T-helper 9 cell (primary cell): ENCODE measurements at regions not wholly inside any gene's neighbourhood (a gene's known extent, or its start where the extent isn't known, plus 50 kb on each side); places are given as distances from the start of the nearest gene placed in this dataset.
"Not testable (repeated sequence)": the region's sequence is repeated elsewhere in the genome, so short reads cannot be mapped to it uniquely, and the experiment has no call there.

Source experiments
- DNase-seq: peaks from one replicate; pipeline ENCODE4 v3.0.0-alpha.2; 2020

DNA sequence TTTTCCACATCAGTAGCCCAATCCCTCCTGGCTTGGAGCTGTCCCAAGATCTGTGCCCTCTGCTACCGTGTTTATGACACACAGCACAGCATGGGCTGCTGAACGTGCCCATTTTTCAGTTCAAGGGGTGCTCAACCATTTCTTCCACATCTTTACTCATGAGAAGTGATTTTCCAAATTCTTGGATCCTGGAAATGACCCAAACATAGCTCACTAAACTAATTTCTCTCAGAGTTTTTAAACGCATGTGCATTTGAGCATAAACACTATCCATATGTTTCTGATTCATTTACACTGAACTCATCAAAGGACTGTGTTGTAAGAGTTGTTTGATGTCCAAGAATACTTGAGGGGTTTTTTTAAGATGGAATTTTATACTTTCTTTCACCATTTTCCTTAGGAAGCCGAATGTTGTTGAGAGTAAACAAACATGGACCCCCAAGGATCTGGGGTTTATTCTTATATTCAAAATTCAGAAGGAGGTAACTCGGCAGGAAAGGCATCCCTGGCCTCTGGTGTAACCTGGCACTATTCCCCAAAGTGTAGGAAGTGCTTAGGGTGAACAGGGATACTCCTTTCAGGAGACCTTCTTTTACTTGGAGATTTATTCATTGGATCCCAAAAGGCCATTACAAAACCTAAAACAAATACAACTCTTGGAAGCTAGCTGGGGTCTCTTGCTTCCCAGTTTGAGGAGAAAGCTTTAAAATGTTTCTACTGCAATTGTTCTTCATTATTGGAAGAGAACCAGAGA is 215.0 kb downstream of the BMP4 start:
- DNase-seq = no peak

DNA sequence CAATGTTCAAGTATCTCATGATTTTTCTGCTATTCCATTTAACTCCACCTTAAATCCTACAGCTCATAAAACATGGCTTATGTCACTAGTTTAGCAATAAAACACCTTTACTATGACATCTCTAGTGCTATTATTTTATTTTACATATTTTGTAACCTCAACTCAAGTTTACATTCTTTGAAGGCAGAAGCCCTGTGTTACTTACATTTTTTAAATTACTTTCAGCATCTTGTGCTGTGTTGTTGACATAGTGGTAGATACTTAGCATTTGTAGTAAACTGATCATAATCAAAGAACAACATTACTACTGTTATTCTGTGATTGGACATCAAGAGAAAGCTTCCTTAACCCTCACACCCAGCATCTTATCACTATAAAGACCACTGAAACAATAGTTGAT is 216.1 kb downstream of the BMP4 start:
- DNase-seq = no peak

- DNase-seq = no peak
Measured at GRCh38 chr14:53735916-53736315, 220.7 kb downstream of the BMP4 start.

GRCh38 chr14:53723221-53723620 is 233.4 kb downstream of the BMP4 start:
- no peak for DNase-seq

GRCh38 chr14:53719536-53719935 is 237.1 kb downstream of the BMP4 start:
- no peak for DNase-seq

DNA sequence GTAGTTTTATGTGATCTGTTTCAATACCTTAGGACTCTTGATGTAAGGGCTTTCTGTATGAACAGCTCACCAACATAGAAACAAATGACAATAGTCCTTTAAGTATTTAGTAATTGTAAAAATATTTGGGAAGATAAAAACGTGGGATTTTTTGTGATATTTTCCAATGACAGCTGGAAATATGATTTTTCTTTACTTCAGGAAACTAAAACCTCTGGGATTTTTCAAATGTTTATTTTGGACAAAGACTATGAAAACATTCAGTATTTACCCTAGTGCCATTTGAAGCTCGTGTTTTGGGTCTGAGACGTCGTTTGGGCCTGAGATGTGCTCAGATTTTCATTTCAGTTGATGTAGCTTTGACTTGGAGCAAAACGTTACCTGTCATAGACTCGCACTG is 240.0 kb downstream of the BMP4 start:
- no peak for DNase-seq

- DNase-seq = no peak
Measured at GRCh38 chr14:53715193-53715721, 241.4 kb downstream of the BMP4 start.

- DNase-seq = no peak
Measured at GRCh38 chr14:53714495-53715192, 242.0 kb downstream of the BMP4 start.

GRCh38 chr14:53712901-53713300 is 243.7 kb downstream of the BMP4 start:
- not testable (repeated sequence) for DNase-seq

- no peak for DNase-seq
Measured at GRCh38 chr14:53711205-53711604, 245.4 kb downstream of the BMP4 start.

- no peak for DNase-seq
Measured at GRCh38 chr14:53710615-53711014, 246.0 kb downstream of the BMP4 start.

- DNase-seq = no peak
Measured at GRCh38 chr14:53709381-53709780, 247.2 kb downstream of the BMP4 start.

DNA sequence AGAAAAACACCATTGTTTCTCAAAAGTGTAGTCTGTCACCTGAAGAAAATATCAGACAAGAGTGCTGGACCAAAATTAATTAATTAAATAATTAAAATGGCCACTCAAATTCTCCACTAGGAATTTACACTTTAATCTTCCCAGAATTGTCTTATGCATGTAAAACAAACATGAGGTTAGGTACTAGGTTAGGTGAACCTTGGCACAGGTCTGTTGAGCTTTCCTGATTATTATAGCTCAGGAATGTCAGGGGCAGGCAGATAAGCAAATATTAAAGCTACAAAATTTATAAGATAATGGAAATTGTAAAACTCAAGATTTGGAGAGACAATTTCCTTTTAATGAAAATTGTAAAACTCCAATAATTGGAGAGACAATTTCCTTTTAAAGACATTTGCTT is 253.2 kb downstream of the BMP4 start:
- no peak for DNase-seq

DNA sequence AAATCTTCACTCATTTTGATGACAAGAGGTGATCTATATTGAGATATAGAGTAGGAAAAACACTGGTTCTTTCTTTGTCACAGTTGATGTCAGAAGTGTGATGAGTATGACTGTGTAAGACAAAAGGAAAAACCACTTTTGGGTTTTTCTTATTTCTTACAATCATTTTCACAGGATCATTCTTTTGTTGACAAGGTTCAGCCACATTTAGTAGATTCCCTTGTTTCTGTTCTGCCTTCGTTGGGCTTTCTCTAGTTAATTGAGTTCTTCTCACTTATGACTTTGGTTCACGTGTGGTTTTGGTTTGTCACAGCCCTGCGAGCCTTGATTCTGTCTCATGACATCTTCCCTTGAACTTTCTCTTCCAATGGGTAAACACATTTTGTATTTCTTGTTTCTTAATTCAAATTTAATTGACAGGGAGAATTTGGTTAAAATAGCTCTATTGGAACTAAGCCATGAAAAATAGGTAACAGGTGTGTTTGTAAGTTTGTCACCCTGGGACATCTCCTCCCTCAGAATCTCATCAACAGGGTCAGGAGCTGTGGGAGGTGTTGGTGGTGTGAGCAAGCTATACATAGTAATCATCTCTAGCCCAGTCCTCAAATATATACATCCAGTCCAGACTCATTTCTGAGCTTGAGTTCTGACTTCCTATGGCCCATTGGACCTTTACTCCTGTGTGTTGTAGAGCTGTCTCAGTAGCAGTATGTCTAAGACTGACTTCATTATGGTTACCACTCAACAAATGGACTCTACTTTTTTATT is 255.3 kb downstream of the BMP4 start:
- DNase-seq = no peak

DNA sequence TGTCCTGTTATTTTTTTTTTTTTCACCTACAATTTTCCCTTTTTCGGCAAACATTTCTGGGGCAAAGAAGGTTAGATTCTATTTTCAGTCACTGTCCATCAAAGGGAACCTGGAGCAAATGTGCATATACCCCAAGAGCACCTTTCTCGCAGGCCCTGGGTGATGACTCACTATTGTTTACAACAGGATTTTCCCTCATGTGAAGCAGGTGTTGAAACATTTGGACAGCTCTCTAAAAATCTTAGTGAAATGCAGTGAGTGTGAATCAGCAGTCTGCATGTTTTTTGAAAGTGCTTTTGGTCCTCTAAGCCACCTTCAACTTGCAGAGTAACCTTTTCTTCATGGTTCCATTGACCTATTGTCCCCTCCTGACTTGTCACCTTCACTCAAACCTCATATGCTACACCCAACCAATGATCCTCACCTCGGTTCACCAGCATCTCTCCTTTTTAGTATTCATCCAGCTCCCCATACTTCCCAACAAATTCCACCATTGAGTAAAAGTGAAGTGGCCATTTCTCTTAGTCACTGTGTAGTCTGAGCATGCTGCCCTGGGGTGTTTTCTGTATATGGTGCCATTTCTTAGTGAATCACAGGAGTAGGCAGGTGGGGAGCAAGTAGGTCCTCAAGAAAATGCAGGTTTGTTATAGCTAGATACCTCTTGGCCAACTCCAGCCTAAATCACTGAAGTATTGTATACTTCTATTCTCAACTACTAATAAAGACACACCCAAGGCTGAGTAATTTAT is 260.2 kb downstream of the BMP4 start:
- DNase-seq = no peak

GRCh38 chr14:53695692-53696214 is 260.9 kb downstream of the BMP4 start:
- no peak for DNase-seq

GRCh38 chr14:53692885-53693284 is 263.7 kb downstream of the BMP4 start:
- DNase-seq = no peak

DNA sequence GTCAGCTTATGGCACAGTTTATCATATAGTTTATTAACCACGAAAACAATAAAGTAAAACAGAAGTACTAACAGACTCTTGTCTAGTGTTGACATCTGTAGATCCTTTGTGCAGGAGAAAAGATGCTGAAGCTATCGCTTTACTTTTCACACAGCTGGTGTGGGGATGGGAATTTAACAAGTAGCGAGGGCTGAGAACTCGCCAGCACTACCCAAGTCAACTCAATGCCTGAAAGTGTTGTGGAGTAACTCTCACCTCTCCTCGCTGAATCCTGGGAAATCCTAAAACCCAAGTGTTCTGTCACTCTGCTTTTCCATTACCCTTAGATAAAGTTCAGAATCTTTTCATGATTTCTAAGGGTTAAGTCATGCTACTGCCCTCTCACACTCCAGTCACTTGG is 264.2 kb downstream of the BMP4 start:
- DNase-seq = no peak

DNA sequence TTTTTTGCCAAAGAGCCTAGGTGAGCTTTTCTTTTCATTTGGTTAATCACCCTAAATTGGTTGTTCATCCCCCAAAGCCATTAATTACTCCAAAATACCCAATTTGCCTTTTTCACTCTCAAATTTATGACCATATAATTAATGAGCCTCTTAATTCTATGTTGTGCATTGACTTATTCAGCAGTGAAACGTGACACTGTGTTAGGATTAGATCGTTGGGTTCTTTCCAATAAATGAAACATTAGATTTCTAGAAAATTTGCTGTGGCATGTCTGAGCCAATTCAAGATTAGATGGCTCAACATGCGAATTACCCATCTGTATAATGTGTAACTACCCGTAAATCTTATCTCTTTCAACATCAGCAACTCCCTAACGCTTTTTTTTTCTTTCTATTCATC is 273.4 kb downstream of the BMP4 start:
- DNase-seq = no peak

DNA sequence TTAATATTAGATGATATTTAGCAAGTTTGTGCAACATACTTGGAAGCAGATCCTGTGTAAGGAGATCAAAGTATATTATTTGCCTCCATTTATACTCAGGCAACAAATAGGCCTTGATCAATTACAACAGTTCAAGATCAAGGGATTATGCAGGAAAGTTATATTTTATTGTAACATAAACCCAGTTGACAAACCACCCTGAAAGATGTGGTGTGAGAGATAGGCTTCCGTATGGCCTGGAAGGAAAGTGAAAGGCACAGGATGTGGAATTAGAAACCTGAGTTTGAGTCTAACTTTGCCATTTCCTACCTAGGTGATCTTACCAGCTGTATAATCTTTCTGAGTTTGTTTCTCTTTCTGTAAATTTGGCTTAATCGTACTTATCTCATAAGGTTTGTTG is 284.1 kb downstream of the BMP4 start:
- DNase-seq = no peak

GRCh38 chr14:53670701-53671100 is 285.9 kb downstream of the BMP4 start:
- DNase-seq = no peak

DNA sequence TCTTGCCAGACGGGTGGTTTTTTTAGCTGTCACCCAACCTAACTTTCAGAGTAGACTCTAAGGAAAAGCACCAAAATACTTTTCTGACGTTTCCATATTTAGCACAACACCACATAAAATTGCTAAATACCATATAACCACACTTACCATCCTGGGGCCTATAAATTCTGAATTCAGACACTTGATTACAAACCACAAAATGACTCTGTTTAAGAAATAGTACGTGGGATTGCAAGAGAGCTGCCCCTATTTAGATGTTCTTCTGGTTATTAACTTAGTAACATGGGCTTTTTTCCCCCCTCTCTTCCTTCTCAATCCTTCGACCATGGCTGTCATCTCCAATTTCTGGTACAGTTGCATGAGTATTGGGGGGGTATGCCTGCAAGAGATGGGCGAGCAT is 287.7 kb downstream of the BMP4 start:
- DNase-seq = no peak

DNA sequence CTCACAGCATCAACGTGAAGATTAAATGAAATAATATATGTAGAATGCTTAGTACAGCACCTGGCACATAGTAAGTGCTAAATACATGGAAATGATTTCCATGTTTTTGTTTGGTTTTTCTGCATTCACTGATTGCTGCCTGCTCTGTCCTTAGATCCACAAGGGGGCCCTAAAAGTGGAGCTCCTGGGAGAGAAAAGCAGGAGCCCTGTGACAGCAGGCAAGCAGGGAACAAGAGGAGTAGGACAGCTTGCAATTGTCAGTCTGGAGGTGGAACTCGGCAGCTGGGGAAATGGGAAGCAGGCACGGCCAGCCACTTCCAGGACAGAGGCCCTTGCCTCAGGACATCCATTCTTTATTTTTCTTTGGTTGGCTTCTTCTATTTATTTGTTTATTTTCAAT is 292.9 kb downstream of the BMP4 start:
- DNase-seq = no peak
